ENCODE measurements at regions not wholly inside any gene's neighbourhood (a gene's known extent, or its start where the extent isn't known, plus 50 kb on each side); places are given as distances from the start of the nearest gene placed in this dataset.

DNA sequence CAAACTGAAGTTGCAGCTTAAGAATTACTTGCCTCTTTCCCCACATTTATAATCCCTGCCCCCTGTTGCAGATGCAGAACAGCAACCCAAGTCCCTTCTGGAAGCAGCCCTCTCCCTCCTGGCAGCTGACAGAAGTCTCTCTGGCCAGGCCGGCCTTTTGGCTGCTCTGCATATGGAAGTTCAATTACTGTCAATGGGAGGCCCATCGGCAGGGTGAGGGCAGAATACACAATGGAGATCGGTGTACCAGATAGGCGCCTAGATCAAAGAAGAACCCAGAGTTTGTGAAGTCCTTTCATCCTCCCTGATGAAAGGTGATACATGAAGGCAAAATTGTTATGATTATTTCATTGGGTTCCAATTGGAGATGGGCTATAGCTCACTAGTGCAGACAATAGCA lies 327.9 kb upstream of the CTNNB1 start:
- TF ChIP-seq POLR2A (IDR thresholded peaks at IDR 0.05): no peak
- TF ChIP-seq, protein P1, sequence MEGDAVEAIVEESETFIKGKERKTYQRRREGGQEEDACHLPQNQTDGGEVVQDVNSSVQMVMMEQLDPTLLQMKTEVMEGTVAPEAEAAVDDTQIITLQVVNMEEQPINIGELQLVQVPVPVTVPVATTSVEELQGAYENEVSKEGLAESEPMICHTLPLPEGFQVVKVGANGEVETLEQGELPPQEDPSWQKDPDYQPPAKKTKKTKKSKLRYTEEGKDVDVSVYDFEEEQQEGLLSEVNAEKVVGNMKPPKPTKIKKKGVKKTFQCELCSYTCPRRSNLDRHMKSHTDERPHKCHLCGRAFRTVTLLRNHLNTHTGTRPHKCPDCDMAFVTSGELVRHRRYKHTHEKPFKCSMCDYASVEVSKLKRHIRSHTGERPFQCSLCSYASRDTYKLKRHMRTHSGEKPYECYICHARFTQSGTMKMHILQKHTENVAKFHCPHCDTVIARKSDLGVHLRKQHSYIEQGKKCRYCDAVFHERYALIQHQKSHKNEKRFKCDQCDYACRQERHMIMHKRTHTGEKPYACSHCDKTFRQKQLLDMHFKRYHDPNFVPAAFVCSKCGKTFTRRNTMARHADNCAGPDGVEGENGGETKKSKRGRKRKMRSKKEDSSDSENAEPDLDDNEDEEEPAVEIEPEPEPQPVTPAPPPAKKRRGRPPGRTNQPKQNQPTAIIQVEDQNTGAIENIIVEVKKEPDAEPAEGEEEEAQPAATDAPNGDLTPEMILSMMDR (IDR thresholded peaks at IDR 0.05): no peak
